ENCODE measurements at regions not wholly inside any gene's neighbourhood (a gene's known extent, or its start where the extent isn't known, plus 50 kb on each side); places are given as distances from the start of the nearest gene placed in this dataset.
"Not testable (repeated sequence)": the region's sequence is repeated elsewhere in the genome, so short reads cannot be mapped to it uniquely, and the experiment has no call there.

GRCh38 chr12:75690296-75690955 lies 179.0 kb upstream of the KRR1 start:
- H3K4me1 ChIP-seq: no peaks in the 10 kb centered on the region
- DNase-seq: no peak
- TF ChIP-seq POLR2A (IDR thresholded peaks at IDR 0.05) (no peak), POLR2AphosphoS5 (IDR thresholded peaks at IDR 0.05) (no peak)
- H3K9me3 ChIP-seq: no peaks in the 10 kb centered on the region
- WGBS, 5 donors: 83 to 95% (median 88%) methylated on average over 11 of the region's 11 CpGs
- no peaks in the 10 kb centered on the region for H3K36me3 ChIP-seq
- no peak overlapping the region for H3K4me3 ChIP-seq
- H3K27ac ChIP-seq: no peak overlapping the region
- no peaks in the 10 kb centered on the region for H3K27me3 ChIP-seq (replicated peaks in 1 of 7)
- intact Hi-C loops (cut with DNase I; ENCODE audit: low total_unique reads): no loop called here

- H3K27ac ChIP-seq; H3K36me3 ChIP-seq; intact Hi-C loops (cut with DNase I; ENCODE audit: low total_unique reads); H3K9me3 ChIP-seq; DNase-seq; H3K27me3 ChIP-seq (replicated peaks in 1 of 7); H3K4me3 ChIP-seq; H3K4me1 ChIP-seq: not testable (repeated sequence)
- 43 to 95% (median 93%) methylated on average over 1 of the region's 1 CpG for WGBS, 5 donors
Observed at GRCh38 chr12:75686233-75686632, 174.8 kb upstream of the KRR1 start.

- Histone ChIP-seq H3K27me3 (replicated peaks in 1 of 7) (no peaks in the 10 kb centered on the region), H3K9me3 (no peaks in the 10 kb centered on the region), H3K4me3 (no peak overlapping the region), H3K27ac (no peak overlapping the region), H3K36me3 (no peaks in the 10 kb centered on the region), H3K4me1 (no peaks in the 10 kb centered on the region)
- intact Hi-C loops (cut with DNase I; ENCODE audit: low total_unique reads): no loop called here
- WGBS, 5 donors: 76 to 86% (median 83%) methylated on average over 2 of the region's 2 CpGs
- no peak for DNase-seq
- TF ChIP-seq POLR2AphosphoS5 (IDR thresholded peaks at IDR 0.05) (no peak), CTCF (IDR thresholded peaks at IDR 0.05 in 8 of 11, conservative IDR thresholded peaks at IDR 0.05 in 3 of 11) (no peak), POLR2A (IDR thresholded peaks at IDR 0.05) (no peak)
Observed at GRCh38 chr12:75685617-75686225, 174.3 kb upstream of the KRR1 start.

- intact Hi-C loops (cut with DNase I; ENCODE audit: low total_unique reads): no loop called here
- no peaks in the 10 kb centered on the region for H3K36me3 ChIP-seq
- TF ChIP-seq POLR2AphosphoS5 (IDR thresholded peaks at IDR 0.05): no peak
- no peak for TF ChIP-seq POLR2A (IDR thresholded peaks at IDR 0.05)
- H3K4me1 ChIP-seq: no peaks in the 10 kb centered on the region
- DNase-seq: no peak
- 84 to 95% (median 92%) methylated on average over 5 of the region's 5 CpGs for WGBS, 5 donors
- no peaks in the 10 kb centered on the region for H3K9me3 ChIP-seq
- H3K27me3 ChIP-seq (replicated peaks in 1 of 7): no peaks in the 10 kb centered on the region
- H3K4me3 ChIP-seq: no peak overlapping the region
- no peak overlapping the region for H3K27ac ChIP-seq
Observed at GRCh38 chr12:75684678-75685616, 173.5 kb upstream of the KRR1 start.

- H3K27me3 ChIP-seq (replicated peaks in 1 of 7); DNase-seq; H3K36me3 ChIP-seq; H3K4me1 ChIP-seq; H3K4me3 ChIP-seq; H3K27ac ChIP-seq; H3K9me3 ChIP-seq; intact Hi-C loops (cut with DNase I; ENCODE audit: low total_unique reads): not testable (repeated sequence)
- 69 to 86% (median 77%) methylated on average over 4 of the region's 4 CpGs for WGBS, 5 donors
Observed at GRCh38 chr12:75683995-75684586, 172.7 kb upstream of the KRR1 start.

Data from spleen (tissue), 11 donors.